DMS53 (cell line): ENCODE measurements at regions not wholly inside any gene's neighbourhood (a gene's known extent, or its start where the extent isn't known, plus 50 kb on each side); places are given as distances from the start of the nearest gene placed in this dataset.

Experiments used
- DNase-seq: peaks from one replicate; lab custom pipeline; 2025; lab: John Stamatoyannopoulos, UW

GRCh38 chr14:101482066-101482465, 79.2 kb upstream of the DIO3 start:
- no peak for DNase-seq

- DNase-seq, result no peak
These were observed 77.5 kb upstream of the DIO3 start for GRCh38 chr14:101483829-101484228.

- DNase-seq, result no peak
These were observed 72.1 kb upstream of the DIO3 start for GRCh38 chr14:101489092-101489760.

GRCh38 chr14:101490771-101491170, 70.5 kb upstream of the DIO3 start:
- no peak for DNase-seq

GRCh38 chr14:101491841-101492240, 69.5 kb upstream of the DIO3 start:
- DNase-seq, result no peak

- no peak for DNase-seq
These were observed 68.6 kb upstream of the DIO3 start for GRCh38 chr14:101492716-101493115.

GRCh38 chr14:101494826-101495225, 66.5 kb upstream of the DIO3 start:
- DNase-seq, result no peak

GRCh38 chr14:101495284-101495683, 66.0 kb upstream of the DIO3 start:
- no peak for DNase-seq

GRCh38 chr14:101495827-101496775, 65.2 kb upstream of the DIO3 start:
- DNase-seq, result no peak

GRCh38 chr14:101496776-101497683, 64.3 kb upstream of the DIO3 start:
- no peak for DNase-seq

- DNase-seq, result no peak
These were observed 63.4 kb upstream of the DIO3 start for GRCh38 chr14:101497684-101498525.

GRCh38 chr14:101498526-101498860, 62.8 kb upstream of the DIO3 start:
- DNase-seq, result no peak

GRCh38 chr14:101499080-101499479, 62.2 kb upstream of the DIO3 start:
- DNase-seq, result no peak

- no peak for DNase-seq
These were observed 61.8 kb upstream of the DIO3 start for GRCh38 chr14:101499513-101499912.

GRCh38 chr14:101500061-101500460, 61.2 kb upstream of the DIO3 start:
- no peak for DNase-seq

- DNase-seq, result no peak
These were observed 60.6 kb upstream of the DIO3 start for GRCh38 chr14:101500681-101501080.

- DNase-seq, result no peak
These were observed 60.0 kb upstream of the DIO3 start for GRCh38 chr14:101501341-101501740.

- no peak for DNase-seq
These were observed 59.3 kb upstream of the DIO3 start for GRCh38 chr14:101501858-101502615.

- no peak for DNase-seq
These were observed 58.4 kb upstream of the DIO3 start for GRCh38 chr14:101502761-101503392.

- DNase-seq, result no peak
These were observed 57.7 kb upstream of the DIO3 start for GRCh38 chr14:101503431-101504095.
